ENCODE measurements at regions not wholly inside any gene's neighbourhood (a gene's known extent, or its start where the extent isn't known, plus 50 kb on each side); places are given as distances from the start of the nearest gene placed in this dataset.
"Not testable (repeated sequence)": the region's sequence is repeated elsewhere in the genome, so short reads cannot be mapped to it uniquely, and the experiment has no call there.

DNA sequence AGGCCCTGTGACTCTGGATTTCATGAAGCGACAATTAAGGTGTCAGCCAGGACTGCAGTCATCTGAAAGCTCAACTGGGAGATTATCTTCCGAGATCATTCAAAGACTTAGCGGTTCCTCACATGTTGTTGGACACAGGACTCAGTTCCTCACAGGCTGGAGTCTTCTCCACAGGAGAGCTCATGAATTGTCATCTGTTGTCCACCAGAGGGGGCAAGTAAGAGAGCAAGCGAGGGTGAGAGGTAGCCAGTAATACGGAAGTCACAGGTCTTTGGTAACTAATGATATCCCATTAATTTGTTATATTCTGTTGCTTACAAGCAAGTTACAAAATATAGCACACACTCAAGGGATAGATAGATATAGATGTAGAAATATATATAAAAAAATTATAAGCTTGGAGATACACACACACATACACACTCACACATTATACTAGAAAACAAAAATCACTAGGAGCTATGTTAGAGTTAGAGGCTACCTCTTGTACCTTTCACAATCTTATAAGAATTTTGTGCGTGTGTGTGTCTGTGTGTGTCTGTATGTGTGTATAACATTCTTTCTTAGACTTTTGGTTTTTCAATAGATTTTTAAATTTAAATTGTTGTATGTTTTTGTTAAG lies 1695.3 kb downstream of the BRINP3 start:
- Histone ChIP-seq H3K4me3 (ENCODE audit: low read length) (no peak overlapping the region), H3K36me3 (ENCODE audit: control insufficient read depth, insufficient read depth, low read length) (no peaks in the 10 kb centered on the region), H3K27ac (ENCODE audit: low read length) (no peak overlapping the region), H3K9me3 (replicated peaks; ENCODE audit: control insufficient read depth, low read depth, low read length) (no peaks in the 10 kb centered on the region), H3K27me3 (ENCODE audit: control insufficient read depth, insufficient read depth, low read length) (no peaks in the 10 kb centered on the region), H3K4me1 (ENCODE audit: control insufficient read depth, insufficient read depth, low read length) (no peaks in the 10 kb centered on the region)
- peak; percentile 6 for DNase-seq
- WGBS (ENCODE audit: insufficient coverage) = 58% methylated on average over 2 of the region's 6 CpGs

DNA sequence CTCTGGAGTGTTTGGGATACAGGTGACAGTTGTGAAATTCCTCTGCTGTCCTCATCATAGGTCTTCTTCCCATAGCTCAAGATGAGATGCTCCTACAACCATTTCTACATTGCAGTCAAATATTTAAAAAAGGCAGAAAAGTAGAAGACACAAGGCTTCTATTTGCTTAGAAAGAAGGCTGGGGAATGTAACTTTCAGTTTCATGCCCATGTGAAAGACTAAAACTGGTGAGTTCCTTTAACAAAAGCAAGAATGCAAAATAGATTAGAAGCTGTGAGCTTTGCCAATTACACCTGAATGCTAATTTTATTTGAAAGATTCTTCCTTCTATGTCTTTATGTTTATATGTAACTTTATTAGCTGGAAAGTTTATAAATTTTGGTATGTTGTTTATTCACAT lies 1682.7 kb downstream of the BRINP3 start:
- no peak for DNase-seq
- no peak overlapping the region for H3K27ac ChIP-seq (ENCODE audit: low read length)
- no peaks in the 10 kb centered on the region for H3K4me1 ChIP-seq (ENCODE audit: control insufficient read depth, insufficient read depth, low read length)
- no peaks in the 10 kb centered on the region for H3K27me3 ChIP-seq (ENCODE audit: control insufficient read depth, insufficient read depth, low read length)
- H3K36me3 ChIP-seq (ENCODE audit: control insufficient read depth, insufficient read depth, low read length) = no peaks in the 10 kb centered on the region
- no peaks in the 10 kb centered on the region for H3K9me3 ChIP-seq (replicated peaks; ENCODE audit: control insufficient read depth, low read depth, low read length)
- no peak overlapping the region for H3K4me3 ChIP-seq (ENCODE audit: low read length)

DNA sequence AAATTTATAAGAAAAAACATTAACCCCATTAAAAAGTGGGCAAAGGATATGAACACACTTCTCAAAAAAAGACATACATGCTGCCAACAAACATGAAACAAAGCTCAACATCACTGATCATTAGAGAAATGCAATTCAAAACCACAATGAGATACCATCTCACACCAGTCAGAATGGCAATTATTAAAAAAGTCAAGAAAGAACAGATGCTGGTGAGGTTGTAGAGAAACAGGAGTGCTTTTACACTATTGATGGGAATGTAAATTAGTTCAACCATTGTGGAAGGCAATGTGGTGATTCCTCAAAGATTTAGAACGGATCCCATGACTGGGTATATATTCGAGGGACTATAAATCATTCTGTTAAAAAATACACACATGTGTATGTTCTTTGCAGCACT lies 1665.5 kb downstream of the BRINP3 start:
- H3K9me3 ChIP-seq (replicated peaks; ENCODE audit: control insufficient read depth, low read depth, low read length); H3K4me1 ChIP-seq (ENCODE audit: control insufficient read depth, insufficient read depth, low read length); DNase-seq; H3K36me3 ChIP-seq (ENCODE audit: control insufficient read depth, insufficient read depth, low read length); H3K4me3 ChIP-seq (ENCODE audit: low read length); H3K27me3 ChIP-seq (ENCODE audit: control insufficient read depth, insufficient read depth, low read length); H3K27ac ChIP-seq (ENCODE audit: low read length): not testable (repeated sequence)
- WGBS (ENCODE audit: insufficient coverage) = no CpG with 5 or more reads among the region's 2 CpGs

DNA sequence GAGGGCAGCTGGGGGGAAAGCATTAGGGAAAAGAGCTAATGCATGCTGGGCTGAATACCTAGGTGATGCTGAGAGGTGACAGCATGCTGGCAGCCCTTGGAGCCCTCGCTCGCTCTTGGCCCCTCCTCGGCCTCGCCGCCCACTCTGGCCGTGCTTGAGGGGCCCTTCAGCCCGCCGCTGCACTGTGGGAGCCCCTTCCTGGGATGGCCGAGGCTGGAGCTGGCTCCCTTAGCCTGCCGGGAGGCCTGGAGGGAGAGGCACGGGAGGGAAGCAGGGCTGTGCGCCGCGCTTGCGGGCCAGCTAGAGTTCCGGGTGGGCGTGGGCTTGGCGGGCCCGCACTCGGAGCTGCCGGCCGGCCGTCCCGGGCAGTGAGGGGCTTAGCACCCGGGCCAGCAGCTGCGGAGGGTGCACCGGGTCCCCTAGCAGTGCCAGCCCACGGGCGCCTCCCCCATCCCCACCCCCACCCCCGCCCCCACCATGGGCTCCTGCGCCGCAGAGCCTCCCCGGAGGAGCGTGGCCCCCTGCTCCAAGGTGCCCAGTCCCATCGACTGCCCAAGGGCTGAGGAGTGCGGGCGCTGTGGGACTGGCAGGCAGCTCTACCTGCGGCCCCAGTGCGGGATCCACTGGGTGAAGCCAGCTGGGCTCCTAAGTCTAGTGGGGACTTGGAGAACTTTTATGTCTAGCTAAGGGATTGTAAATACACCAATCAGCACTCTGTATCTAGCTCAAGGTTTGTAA lies 1664.7 kb downstream of the BRINP3 start:
- not testable (repeated sequence) for H3K36me3 ChIP-seq (ENCODE audit: control insufficient read depth, insufficient read depth, low read length); H3K9me3 ChIP-seq (replicated peaks; ENCODE audit: control insufficient read depth, low read depth, low read length); DNase-seq; H3K4me1 ChIP-seq (ENCODE audit: control insufficient read depth, insufficient read depth, low read length); H3K27ac ChIP-seq (ENCODE audit: low read length); H3K4me3 ChIP-seq (ENCODE audit: low read length); H3K27me3 ChIP-seq (ENCODE audit: control insufficient read depth, insufficient read depth, low read length)
- 100% methylated on average over 9 of the region's 39 CpGs for WGBS (ENCODE audit: insufficient coverage)

DNA sequence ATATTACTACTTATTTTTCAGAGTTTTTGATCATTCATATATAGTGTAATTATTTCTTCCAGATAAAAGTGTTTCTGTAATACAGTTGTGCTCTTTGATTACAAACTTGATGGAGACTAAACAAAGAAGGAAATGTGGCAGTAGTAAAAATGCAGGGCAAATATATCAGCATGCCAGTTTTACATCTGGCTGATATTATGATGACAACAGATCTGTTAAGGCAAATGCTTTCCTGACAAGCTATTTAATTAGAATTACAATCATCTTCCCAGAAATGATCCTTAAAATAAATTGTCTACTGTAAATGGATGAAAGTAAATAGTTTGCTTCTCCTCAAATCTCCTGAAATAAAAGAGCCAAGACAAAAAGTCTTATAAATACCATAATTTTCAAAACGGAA lies 1659.8 kb downstream of the BRINP3 start:
- H3K36me3 ChIP-seq (ENCODE audit: control insufficient read depth, insufficient read depth, low read length) = no peaks in the 10 kb centered on the region
- no peak overlapping the region for H3K27ac ChIP-seq (ENCODE audit: low read length)
- no peak overlapping the region for H3K4me3 ChIP-seq (ENCODE audit: low read length)
- no peak for DNase-seq
- no peaks in the 10 kb centered on the region for H3K27me3 ChIP-seq (ENCODE audit: control insufficient read depth, insufficient read depth, low read length)
- H3K4me1 ChIP-seq (ENCODE audit: control insufficient read depth, insufficient read depth, low read length) = no peaks in the 10 kb centered on the region
- no peaks in the 10 kb centered on the region for H3K9me3 ChIP-seq (replicated peaks; ENCODE audit: control insufficient read depth, low read depth, low read length)
- no CpG with 5 or more reads among the region's 1 CpG for WGBS (ENCODE audit: insufficient coverage)

DNA sequence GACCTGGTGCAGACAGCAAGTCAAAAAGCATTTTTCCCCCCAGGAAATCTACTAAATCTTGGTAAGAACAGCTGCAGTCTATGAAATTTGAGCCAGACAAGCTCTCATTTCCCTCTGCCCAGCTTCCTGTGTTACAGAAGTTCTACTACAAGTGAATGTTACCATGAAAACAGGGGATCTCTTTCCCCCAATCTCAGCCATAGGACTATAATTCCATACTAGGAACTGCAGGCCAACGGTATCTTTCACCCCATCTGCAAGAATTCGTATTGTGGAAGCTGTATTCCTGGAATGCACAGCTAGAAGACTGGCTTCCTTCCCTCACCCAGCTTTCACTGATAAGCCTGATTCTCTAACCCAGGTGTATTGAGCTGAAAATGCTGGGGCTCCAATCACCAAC lies 1655.4 kb downstream of the BRINP3 start:
- no peaks in the 10 kb centered on the region for H3K4me1 ChIP-seq (ENCODE audit: control insufficient read depth, insufficient read depth, low read length)
- DNase-seq = peak; percentile 57
- H3K4me3 ChIP-seq (ENCODE audit: low read length) = peak overlapping the region; percentile 2
- no peak overlapping the region for H3K27ac ChIP-seq (ENCODE audit: low read length)
- no peaks in the 10 kb centered on the region for H3K36me3 ChIP-seq (ENCODE audit: control insufficient read depth, insufficient read depth, low read length)
- WGBS (ENCODE audit: insufficient coverage) = no CpG with 5 or more reads among the region's 2 CpGs
- H3K27me3 ChIP-seq (ENCODE audit: control insufficient read depth, insufficient read depth, low read length) = no peaks in the 10 kb centered on the region
- H3K9me3 ChIP-seq (replicated peaks; ENCODE audit: control insufficient read depth, low read depth, low read length) = no peaks in the 10 kb centered on the region

DNA sequence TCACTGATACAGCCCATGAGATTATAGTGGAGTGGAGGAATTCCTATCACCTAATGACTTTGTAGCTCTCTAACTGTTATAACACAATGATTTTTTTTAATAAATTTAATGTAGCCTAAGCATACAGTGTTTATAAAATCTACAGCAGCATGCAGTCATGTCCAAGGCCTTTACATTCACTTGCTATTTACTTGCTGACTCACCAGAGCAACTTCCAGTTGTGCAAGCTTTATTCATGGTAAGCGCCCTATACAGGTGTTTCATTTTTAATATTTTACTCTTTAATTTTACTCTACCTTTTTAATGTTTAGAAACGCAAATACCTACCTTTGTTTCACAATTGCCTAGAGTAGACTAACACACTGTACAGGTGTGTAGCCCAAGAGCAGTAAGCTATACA lies 1652.2 kb downstream of the BRINP3 start:
- Histone ChIP-seq H3K27ac (ENCODE audit: low read length) (no peak overlapping the region), H3K9me3 (replicated peaks; ENCODE audit: control insufficient read depth, low read depth, low read length) (no peaks in the 10 kb centered on the region), H3K36me3 (ENCODE audit: control insufficient read depth, insufficient read depth, low read length) (no peaks in the 10 kb centered on the region), H3K4me3 (ENCODE audit: low read length) (no peak overlapping the region), H3K27me3 (ENCODE audit: control insufficient read depth, insufficient read depth, low read length) (no peaks in the 10 kb centered on the region), H3K4me1 (ENCODE audit: control insufficient read depth, insufficient read depth, low read length) (no peaks in the 10 kb centered on the region)
- WGBS (ENCODE audit: insufficient coverage) = no CpG with 5 or more reads among the region's 2 CpGs
- DNase-seq = no peak

DNA sequence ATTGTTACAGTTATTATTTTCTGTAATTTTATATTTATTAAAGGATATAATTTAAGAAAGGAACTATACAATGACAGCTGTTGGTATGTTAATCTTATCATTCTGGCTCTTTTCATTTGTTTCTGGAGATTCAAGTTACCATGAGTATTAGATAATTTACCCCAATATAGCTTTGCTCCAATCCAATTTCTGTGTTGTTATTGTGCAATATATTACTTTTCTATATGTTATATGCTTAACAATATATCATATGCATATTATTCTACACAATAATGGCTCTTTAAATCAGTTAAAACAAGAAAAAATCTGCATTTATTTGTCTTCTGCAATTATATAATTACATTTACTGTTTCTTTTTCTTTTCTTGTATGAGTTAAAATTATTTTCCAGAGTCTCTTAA lies 1650.9 kb downstream of the BRINP3 start:
- H3K4me3 ChIP-seq (ENCODE audit: low read length) = no peak overlapping the region
- H3K4me1 ChIP-seq (ENCODE audit: control insufficient read depth, insufficient read depth, low read length) = no peaks in the 10 kb centered on the region
- no peaks in the 10 kb centered on the region for H3K27me3 ChIP-seq (ENCODE audit: control insufficient read depth, insufficient read depth, low read length)
- no peak for DNase-seq
- no peak overlapping the region for H3K27ac ChIP-seq (ENCODE audit: low read length)
- no peaks in the 10 kb centered on the region for H3K9me3 ChIP-seq (replicated peaks; ENCODE audit: control insufficient read depth, low read depth, low read length)
- H3K36me3 ChIP-seq (ENCODE audit: control insufficient read depth, insufficient read depth, low read length) = no peaks in the 10 kb centered on the region

DNA sequence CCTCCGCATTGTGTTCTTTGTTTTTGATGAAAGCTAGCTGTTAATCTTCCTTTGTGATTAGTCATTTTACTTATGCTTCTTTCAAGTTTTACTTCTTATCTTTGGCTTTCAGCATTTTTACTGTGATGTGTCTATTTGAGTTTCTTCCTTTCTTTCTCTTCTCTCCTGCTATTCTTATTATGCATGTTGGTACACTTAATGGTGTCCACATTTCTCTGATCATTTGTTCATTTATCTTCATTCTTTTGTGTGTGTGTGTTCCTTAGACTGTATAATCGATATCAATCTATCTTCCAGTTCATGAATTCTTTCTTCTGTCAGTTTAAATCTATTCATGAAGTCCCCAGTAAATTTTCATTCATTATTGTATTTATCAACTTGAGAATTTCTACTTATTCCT lies 1650.3 kb downstream of the BRINP3 start:
- no peak overlapping the region for H3K4me3 ChIP-seq (ENCODE audit: low read length)
- H3K9me3 ChIP-seq (replicated peaks; ENCODE audit: control insufficient read depth, low read depth, low read length) = no peaks in the 10 kb centered on the region
- DNase-seq = no peak
- H3K27ac ChIP-seq (ENCODE audit: low read length) = no peak overlapping the region
- no peaks in the 10 kb centered on the region for H3K27me3 ChIP-seq (ENCODE audit: control insufficient read depth, insufficient read depth, low read length)
- no CpG with 5 or more reads among the region's 2 CpGs for WGBS (ENCODE audit: insufficient coverage)
- H3K4me1 ChIP-seq (ENCODE audit: control insufficient read depth, insufficient read depth, low read length) = no peaks in the 10 kb centered on the region
- no peaks in the 10 kb centered on the region for H3K36me3 ChIP-seq (ENCODE audit: control insufficient read depth, insufficient read depth, low read length)

DNA sequence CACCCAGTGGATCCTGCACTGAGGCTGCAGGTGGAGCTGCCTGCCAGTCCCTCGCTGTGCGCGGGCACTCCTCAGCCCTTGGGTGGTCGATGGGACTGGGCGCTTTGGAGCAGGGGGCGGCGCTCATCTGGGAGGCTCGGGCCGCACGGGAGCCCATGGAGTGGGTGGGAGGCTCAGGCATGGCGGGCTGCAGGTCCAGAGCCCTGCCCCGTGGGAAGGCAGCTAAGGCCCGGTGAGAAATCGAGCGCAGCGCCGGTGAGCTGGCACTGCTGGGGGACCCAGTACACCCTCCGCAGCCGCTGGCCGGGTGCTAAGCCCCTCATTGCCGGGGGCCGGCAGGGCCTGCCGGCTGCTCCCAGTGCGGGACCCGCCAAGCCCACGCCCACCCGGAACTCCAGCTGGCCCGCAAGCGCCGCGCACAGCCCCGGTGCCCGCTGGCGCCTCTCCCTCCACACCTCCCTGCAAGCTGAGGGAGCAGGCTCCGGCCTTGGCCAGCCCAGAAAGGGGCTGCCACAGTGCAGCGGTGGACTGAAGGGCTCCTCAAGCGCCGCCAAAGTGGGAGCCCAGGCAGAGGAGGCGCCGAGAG lies 1636.5 kb downstream of the BRINP3 start:
- WGBS (ENCODE audit: insufficient coverage) = 96% methylated on average over 38 of the region's 40 CpGs
- DNase-seq; H3K27ac ChIP-seq (ENCODE audit: low read length); H3K36me3 ChIP-seq (ENCODE audit: control insufficient read depth, insufficient read depth, low read length); H3K4me3 ChIP-seq (ENCODE audit: low read length); H3K4me1 ChIP-seq (ENCODE audit: control insufficient read depth, insufficient read depth, low read length); H3K9me3 ChIP-seq (replicated peaks; ENCODE audit: control insufficient read depth, low read depth, low read length); H3K27me3 ChIP-seq (ENCODE audit: control insufficient read depth, insufficient read depth, low read length): not testable (repeated sequence)

Data from muscle of leg (tissue), 3 donors.